Muscle of arm (tissue), 1 donor: ENCODE measurements at regions not wholly inside any gene's neighbourhood (a gene's known extent, or its start where the extent isn't known, plus 50 kb on each side); places are given as distances from the start of the nearest gene placed in this dataset.

ENCODE experiments used
- DNase-seq: peaks from one replicate; pipeline ENCODE4 v3.0.0-alpha.2; 2013

- no peak for DNase-seq
Measured at GRCh38 chr2:144215207-144215606, 304.7 kb downstream of the ZEB2 start.

DNA sequence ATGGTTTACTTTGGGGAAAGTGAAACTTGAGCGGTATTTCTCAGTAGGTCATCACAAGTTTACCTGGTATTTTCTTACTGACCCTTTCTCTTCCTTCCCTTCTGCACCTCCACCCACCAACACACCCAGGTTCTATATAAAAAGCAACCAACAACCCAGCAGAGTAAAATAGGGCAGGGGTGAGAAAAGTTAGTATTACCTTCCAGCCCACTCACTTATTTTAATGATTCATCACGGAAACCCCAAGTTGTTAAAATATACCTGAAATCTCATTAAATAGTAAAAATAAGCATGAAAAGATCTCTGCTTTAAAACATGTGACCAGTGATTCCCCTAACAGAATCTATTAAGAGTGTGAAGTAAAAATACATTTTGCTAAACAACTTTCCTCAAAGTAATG, 306.1 kb downstream of the ZEB2 start:
- no peak for DNase-seq

- no peak for DNase-seq
Measured at GRCh38 chr2:144211826-144212225, 308.1 kb downstream of the ZEB2 start.

DNA sequence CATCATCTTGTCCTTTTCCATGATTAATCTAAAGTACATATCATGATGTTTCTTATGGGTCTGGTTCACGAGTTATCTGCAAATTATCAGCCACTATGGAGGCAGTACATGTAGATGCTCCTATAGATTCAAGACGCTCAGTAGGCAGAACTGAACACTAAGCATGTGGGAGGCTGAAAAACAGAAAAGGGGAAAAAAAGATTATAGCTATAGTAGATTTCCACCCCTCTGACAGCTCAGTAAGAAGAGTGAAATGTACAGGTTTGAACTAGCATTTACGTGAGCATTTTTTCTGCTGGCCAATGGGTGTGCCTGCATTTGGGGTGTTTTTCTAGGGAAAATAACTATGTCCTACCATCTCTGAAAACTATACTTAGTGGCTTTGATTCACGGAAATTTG, 308.9 kb downstream of the ZEB2 start:
- no peak for DNase-seq

DNA sequence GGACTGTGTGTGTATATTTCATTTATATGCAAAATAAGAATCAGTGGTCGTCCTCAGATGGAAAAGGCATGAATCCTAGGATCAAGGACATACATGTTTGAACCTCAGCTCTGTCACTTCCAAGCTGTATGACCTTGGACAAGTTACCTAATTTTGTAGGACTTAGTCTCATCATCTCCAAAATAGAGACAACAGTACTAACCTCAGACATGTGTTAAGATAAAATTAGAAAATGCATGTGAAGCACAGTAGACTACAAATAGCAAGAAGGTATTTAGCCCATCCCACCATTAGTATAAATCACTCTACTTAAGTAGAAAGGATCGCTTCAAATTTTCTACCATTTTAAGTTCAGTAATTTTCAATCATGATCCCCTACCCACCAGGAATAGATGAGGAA, 309.8 kb downstream of the ZEB2 start:
- no peak for DNase-seq

- DNase-seq, result no peak
Measured at GRCh38 chr2:144208924-144209323, 311.0 kb downstream of the ZEB2 start.

GRCh38 chr2:144206019-144206418, 313.9 kb downstream of the ZEB2 start:
- DNase-seq, result no peak

- DNase-seq, result no peak
Measured at GRCh38 chr2:144201868-144202468, 318.0 kb downstream of the ZEB2 start.

- no peak for DNase-seq
Measured at GRCh38 chr2:144201126-144201525, 318.8 kb downstream of the ZEB2 start.

- no peak for DNase-seq
Measured at GRCh38 chr2:144198116-144198515, 321.8 kb downstream of the ZEB2 start.

DNA sequence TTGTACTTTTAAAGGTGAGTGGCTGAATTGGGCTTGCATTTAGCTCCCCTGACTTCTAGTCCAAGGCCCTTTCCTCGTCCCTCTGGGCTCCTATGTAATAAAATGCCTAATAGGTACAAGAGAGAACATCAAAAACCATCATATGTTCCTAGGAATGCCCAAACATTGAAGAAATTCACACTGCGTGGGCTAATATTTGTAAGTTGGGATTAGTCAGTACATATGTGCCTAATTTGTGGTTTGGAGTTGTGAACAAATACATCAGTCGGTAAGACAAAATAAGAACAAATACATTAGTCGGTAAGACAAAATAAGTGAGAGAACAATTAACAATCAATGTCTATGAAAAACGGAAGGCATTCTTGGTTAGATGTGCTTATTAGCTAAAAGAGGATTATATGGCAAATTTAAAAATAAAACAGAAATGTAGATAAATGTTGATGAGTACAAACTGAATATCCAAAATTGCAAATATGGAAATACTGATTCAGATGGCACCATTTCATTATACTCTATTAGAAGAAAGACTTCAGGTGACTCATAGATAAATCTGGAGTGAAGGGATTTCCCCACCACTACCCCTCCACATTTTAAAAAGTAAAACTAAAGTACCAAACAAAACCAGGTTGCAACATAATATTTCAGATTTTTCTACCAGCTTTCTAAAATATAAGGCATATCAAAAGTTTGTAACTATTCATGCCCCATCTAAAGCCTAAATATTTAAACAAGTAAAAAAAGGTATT, 325.4 kb downstream of the ZEB2 start:
- no peak for DNase-seq

DNA sequence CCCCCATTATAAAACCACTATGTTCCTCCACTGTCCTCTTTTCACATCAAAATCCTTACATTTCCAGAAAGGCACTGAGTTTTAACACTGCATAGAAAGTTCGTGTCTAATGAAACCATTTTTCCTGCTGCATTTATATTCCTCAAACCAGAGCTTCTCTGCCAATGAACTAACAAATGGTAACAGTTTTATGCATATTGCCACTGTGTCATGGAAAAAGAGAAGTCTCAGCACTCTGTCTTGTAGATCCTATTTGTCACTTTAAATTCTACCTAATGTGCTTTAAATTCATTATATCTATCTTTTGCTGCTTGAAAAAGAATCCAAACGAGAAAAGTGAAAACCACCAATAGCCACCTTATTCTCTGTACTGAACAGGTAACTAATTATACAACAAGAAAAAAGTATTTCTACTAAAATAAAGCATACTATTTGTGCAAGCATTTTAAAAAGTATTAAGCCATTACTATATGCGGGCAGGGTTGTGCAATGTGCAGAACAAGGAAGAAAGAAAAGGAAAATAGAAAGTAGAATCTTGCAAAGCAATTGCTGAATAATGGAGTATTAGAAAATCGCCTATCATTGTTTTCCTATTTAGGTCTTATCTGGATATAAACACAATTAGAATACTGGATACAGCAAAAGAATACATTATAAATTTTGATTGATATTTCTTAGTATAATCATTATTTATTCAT, 328.9 kb downstream of the ZEB2 start:
- DNase-seq, result no peak

- no peak for DNase-seq
Measured at GRCh38 chr2:144183727-144184126, 336.2 kb downstream of the ZEB2 start.

GRCh38 chr2:144181001-144181400, 338.9 kb downstream of the ZEB2 start:
- DNase-seq, result no peak

- no peak for DNase-seq
Measured at GRCh38 chr2:144180131-144180530, 339.8 kb downstream of the ZEB2 start.

DNA sequence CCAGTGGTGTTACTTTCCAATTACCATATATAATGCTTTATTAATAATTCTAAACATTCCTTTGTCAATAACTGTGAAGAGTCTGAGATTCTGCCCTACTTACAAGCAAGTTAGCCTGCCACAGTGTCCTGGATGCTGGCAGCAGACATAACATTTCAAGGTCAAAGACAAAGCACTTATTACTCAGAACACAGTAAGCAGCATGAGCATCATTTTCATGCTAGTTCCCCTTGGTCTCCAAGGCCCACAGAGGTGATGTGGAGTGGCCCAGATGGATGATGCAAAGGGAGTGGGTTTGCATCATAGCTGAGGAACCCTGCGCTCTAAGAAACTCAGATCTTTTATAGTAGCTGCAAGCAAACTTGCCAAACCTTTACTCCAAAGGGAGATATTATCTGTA, 349.7 kb downstream of the ZEB2 start:
- no peak for DNase-seq

DNA sequence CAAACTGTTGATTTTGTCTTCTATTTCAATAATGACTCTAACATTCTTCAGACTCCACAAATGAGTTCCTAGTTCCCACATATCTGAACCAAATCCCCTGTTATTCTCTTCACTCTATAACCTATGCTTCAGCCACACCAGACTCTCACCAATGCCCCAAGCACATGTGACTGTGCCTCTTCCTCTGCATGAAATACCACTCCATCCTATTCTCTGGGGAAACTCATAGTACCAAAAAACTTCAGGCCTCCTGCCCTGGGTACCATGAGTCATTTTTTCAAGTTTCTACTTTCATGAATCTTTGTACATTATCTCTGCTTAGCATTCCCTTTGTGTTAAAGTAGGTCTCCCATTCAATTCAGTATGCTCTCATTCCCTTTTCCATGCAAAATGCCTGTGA, 353.2 kb downstream of the ZEB2 start:
- no peak for DNase-seq

- no peak for DNase-seq
Measured at GRCh38 chr2:144165599-144166250, 354.2 kb downstream of the ZEB2 start.

DNA sequence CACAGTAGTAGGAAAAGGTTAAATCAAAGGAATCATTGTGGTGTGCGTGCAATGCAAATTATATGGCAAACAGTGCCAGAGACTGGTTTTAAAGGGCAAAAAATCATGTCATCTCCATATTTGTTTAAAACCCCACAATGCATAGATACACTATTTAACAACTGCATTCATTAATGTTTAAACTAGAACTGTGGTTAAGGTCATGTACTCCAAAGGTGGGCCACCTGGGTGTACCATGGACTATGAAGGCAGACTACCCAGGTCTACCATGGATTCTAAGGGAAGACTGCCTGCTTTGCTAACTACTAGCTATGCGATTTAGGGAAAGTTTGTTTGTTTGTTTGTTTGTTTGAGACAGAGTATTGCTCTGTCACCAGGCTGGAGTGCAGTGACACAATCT, 356.3 kb downstream of the ZEB2 start:
- DNase-seq, result no peak

DNA sequence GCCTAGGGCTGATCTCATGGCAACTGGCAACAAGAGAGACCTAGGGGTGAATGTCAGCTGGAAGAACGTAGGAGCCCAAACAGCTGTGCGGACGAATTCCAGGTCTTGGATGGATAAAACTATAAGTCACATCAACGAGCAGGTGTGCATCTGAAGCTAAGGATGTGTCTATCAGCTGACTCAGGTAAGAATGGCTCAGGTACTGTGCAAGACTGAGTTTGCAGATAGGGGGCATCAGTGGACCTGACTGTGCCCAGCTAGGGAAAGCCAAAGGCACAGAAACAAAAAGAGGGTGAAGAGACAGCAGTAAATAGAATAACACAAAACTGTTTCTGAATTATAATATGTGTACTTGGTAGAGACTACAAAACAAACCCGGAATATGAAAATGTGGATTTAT, 357.3 kb downstream of the ZEB2 start:
- no peak for DNase-seq

- no peak for DNase-seq
Measured at GRCh38 chr2:144161061-144161460, 358.9 kb downstream of the ZEB2 start.

DNA sequence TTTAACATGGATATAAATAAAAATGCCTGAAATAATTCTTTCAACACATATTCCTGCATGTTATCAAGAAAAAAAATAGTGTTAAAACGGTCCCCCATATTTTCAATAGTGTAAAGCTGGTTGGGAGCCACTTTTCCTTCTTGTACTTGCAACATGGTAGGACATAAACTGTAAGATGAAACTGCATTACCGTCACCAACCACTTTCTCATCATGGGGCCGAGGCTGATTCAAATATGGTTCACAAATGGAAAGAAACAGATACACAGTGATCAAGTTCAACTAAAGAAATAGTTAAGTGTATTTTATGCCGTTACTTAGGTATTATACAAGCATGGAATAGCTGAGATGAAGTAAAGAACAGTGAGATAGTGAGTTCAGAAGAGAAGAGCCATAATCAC, 360.7 kb downstream of the ZEB2 start:
- no peak for DNase-seq

GRCh38 chr2:144158096-144158495, 361.8 kb downstream of the ZEB2 start:
- no peak for DNase-seq
